Astrocyte of the cerebellum (primary cell): ENCODE measurements at regions not wholly inside any gene's neighbourhood (a gene's known extent, or its start where the extent isn't known, plus 50 kb on each side); places are given as distances from the start of the nearest gene placed in this dataset.

Experiments used
- DNase-seq: peaks from one replicate; pipeline ENCODE4 v3.0.0-alpha.2; 2011; ENCODE audit warnings: low read depth
- H3K4me3 ChIP-seq: 2 replicates; pipeline ENCODE4 v1.5.1; 2011; ENCODE audit warnings: mild to moderate bottlenecking, low read depth, low read length, moderate library complexity
- in situ Hi-C: cut with HindIII; loops from 2 replicates; pipeline ENCODE4 v1.10.0; 2017; ENCODE audit warnings: low sequenced_read_pairs
- TF ChIP-seq, protein P1 (sequence below): IDR thresholded peaks from 2 replicates; pipeline ENCODE4 v1.5.1; 2012; ENCODE audit warnings: low read length, low read depth, moderate library complexity, mild to moderate bottlenecking; ENCODE audit errors: missing control alignments

DNA sequence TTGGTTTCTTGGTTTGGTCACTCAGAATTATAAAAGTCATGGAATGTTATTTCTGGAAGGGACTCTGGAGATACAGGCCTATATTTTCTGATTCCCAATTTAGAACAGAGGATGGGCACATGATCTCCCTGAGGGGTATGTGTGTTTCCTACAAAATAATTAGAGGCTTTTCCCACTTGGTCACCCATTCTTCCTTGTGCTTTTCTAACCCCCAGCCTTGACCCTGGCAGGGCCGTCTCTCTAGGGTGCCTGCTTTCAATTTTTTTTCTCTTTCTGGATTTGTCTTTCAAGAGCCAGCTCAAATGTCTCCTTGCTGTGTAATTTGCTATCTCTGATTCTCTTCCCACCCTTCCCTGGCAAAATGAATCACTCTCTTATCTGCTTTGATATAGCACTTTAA lies 131.9 kb downstream of the HLX start:
- TF ChIP-seq, protein P1, sequence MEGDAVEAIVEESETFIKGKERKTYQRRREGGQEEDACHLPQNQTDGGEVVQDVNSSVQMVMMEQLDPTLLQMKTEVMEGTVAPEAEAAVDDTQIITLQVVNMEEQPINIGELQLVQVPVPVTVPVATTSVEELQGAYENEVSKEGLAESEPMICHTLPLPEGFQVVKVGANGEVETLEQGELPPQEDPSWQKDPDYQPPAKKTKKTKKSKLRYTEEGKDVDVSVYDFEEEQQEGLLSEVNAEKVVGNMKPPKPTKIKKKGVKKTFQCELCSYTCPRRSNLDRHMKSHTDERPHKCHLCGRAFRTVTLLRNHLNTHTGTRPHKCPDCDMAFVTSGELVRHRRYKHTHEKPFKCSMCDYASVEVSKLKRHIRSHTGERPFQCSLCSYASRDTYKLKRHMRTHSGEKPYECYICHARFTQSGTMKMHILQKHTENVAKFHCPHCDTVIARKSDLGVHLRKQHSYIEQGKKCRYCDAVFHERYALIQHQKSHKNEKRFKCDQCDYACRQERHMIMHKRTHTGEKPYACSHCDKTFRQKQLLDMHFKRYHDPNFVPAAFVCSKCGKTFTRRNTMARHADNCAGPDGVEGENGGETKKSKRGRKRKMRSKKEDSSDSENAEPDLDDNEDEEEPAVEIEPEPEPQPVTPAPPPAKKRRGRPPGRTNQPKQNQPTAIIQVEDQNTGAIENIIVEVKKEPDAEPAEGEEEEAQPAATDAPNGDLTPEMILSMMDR = no peak

GRCh38 chr1:221012120-221012519 lies 132.9 kb downstream of the HLX start:
- H3K4me3 ChIP-seq = no peak overlapping the region
- DNase-seq = no peak
- in situ Hi-C loops = no loop called here
- TF ChIP-seq, protein P1 = no peak

More for the DNA sequence above, 131.9 kb downstream of the HLX start:
- H3K4me3 ChIP-seq = no peak overlapping the region
- no peak for DNase-seq
- in situ Hi-C loops = no loop called here

DNA sequence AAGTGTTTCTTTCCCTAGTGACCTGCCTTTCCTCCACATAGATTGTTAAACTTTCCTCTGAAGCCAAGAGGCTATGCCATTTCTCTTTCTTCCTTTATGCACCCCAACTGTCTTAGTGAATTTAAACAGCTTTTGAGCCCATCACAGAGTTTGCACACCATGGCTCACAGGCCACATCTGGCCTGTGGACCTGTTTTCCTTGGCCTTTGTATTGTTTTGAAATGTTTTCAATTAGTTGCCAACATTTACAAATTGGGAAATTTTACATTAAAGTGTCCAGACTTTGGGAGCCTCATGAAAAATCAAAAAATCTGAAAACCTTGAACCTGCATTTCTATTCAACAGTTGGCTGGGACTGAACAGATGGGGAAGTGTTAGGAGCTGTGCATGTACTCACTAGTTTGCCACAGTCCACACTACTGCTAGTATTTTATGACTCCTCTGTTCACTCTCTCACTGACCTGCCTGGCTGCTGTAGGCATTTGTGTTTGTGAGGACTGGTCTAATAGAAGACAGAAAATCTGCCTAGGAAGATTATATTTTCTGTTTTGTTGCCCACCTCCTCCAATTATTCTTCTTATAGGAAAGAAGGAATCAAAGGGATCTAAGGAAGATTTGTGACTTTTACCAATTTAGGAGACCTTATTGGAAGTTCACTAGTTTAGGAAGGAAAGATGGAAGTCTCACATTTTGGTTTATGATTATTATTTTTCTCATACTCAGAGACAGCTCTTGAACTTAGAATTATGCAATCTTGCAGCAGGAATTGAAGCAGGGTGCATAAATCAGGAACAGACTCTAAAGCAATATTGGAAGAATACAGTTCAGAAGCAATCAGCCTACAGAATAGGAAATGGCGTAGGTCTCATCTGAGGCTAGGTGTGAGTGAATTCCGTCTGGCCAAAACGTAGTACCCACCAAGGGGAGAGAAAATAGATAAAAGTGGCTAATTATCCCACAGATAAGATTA lies 134.7 kb downstream of the HLX start:
- no peak overlapping the region for H3K4me3 ChIP-seq
- in situ Hi-C loops = no loop called here
- TF ChIP-seq, protein P1 = no peak
- no peak for DNase-seq

GRCh38 chr1:221015159-221015790 lies 136.0 kb downstream of the HLX start:
- TF ChIP-seq, protein P1 = no peak
- no peak overlapping the region for H3K4me3 ChIP-seq
- in situ Hi-C loops = no loop called here
- no peak for DNase-seq

DNA sequence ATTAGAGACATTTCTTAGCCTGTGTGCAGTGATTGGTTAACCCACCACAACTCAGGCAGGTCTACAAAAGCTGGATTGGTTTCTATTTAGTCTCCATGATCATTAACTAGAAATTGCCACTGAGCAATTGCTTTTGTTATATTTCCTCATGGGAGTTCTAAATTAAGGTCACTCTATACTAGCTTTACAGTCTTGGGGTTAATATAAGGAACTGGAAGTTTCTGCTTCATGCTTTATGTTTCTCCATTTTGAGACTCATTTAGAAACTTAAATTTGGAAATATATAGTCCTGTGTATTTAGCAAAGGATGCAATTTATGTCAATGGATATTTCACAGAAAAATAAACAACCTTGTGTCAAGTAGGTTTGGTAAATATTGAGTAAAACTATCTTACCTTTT lies 137.5 kb downstream of the HLX start:
- TF ChIP-seq, protein P1 = no peak
- DNase-seq = no peak
- H3K4me3 ChIP-seq = no peak overlapping the region
- in situ Hi-C loops = no loop called here

DNA sequence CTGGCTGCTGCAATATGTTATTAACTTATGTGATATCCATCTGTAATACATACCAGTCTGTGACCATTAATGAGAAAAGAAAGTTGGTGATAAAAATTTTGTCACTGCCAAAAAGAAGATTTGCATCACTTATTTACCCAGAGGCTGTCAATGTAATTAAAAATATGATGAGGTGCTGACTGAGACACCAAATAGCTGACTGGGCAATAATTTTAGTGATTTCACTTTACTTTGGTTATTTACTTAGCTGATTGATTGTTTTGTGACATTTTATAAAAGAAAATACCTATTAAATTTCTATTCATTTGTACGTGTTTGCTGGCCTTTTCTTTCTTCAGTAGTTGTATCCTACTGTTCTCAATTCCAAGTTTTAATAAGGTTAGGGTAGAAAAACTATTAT lies 139.2 kb downstream of the HLX start:
- no peak overlapping the region for H3K4me3 ChIP-seq
- in situ Hi-C loops = no loop called here
- DNase-seq = no peak
- TF ChIP-seq, protein P1 = no peak
